ENCODE measurements at regions not wholly inside any gene's neighbourhood (a gene's known extent, or its start where the extent isn't known, plus 50 kb on each side); places are given as distances from the start of the nearest gene placed in this dataset.

- no peak overlapping the region for H3K4me3 ChIP-seq (replicated peaks in 1 of 2; ENCODE audit: low read depth in 1 of 2, low read length in 2 of 2)
- ChIA-PET RAD21 (ENCODE audit: low non-redundant PET in 1 of 2, low total read pairs in 2 of 2, uncharacterized antibody in 2 of 2, unreplicated experiment in 2 of 2) (no interaction called here), POLR2A (no interaction called here), CTCF (no interaction called here)
- H3K4me1 ChIP-seq (ENCODE audit: control insufficient read depth in 1 of 2, insufficient read depth in 2 of 2, low read length in 2 of 2), result no peaks in the 10 kb centered on the region
- no peaks in the 10 kb centered on the region for H3K79me2 ChIP-seq (ENCODE audit: insufficient read depth, low read length)
- no peaks in the 10 kb centered on the region for H3K27me3 ChIP-seq (ENCODE audit: insufficient read depth, low read length)
- peaks cover 0 to 4% of the 10 kb centered on the region in 2 experiments; a peak in 1 of 4 replicates for H3K9me3 ChIP-seq (ENCODE audit: control insufficient read depth in 1 of 2, insufficient read depth in 1 of 2, low read depth in 1 of 2, low read length in 2 of 2)
- no TSS peak for BruUV-seq (replicated peaks)
- no peaks in the 10 kb centered on the region for H3K36me3 ChIP-seq (ENCODE audit: control insufficient read depth in 1 of 2, insufficient read depth in 2 of 2, low read length in 2 of 2)
- no peaks in the 10 kb centered on the region for H4K20me1 ChIP-seq (ENCODE audit: insufficient read depth)
- no peak overlapping the region for H3K27ac ChIP-seq (ENCODE audit: low read depth, low read length)
- H3K9me2 ChIP-seq (ENCODE audit: insufficient read depth), result no peaks in the 10 kb centered on the region
- TF ChIP-seq SIN3A (IDR thresholded peaks at IDR 0.05; ENCODE audit: low read depth) (no peak), TCF7L2 (IDR thresholded peaks at IDR 0.05; ENCODE audit: borderline replicate concordance, extremely low read depth, insufficient read depth, insufficient read length) (no peak), ELF1 (IDR thresholded peaks at IDR 0.05; ENCODE audit: borderline replicate concordance, low read depth) (no peak), SP1 (IDR thresholded peaks at IDR 0.05; ENCODE audit: low read depth) (no peak), ZFX (IDR thresholded peaks at IDR 0.05) (no peak), ZNF274 (IDR thresholded peaks at IDR 0.05; ENCODE audit: low read depth, low read length) (no peak), CEBPB (IDR thresholded peaks at IDR 0.05; ENCODE audit: low read depth) (no peak), RAD21 (IDR thresholded peaks at IDR 0.05; ENCODE audit: low read depth) (no peak), POLR2A (IDR thresholded peaks at IDR 0.05; ENCODE audit: borderline replicate concordance, extremely low read depth, insufficient read depth, insufficient read length) (no peak), YY1 (IDR thresholded peaks at IDR 0.05; ENCODE audit: extremely low read depth, insufficient replicate concordance, low read depth, low read length) (no peak), EZH2 (IDR thresholded peaks at IDR 0.05) (no peak), CBX3 (IDR thresholded peaks at IDR 0.05; ENCODE audit: low read depth) (no peak), EZH2phosphoT487 (IDR thresholded peaks at IDR 0.05; ENCODE audit: borderline replicate concordance) (no peak), CTCF (IDR thresholded peaks at IDR 0.05 in 2 of 3, conservative IDR thresholded peaks at IDR 0.05 in 1 of 3; ENCODE audit: borderline replicate concordance in 1 of 3, insufficient read depth in 1 of 3, low read depth in 2 of 3, low read length in 2 of 3) (no peak), POLR2AphosphoS5 (IDR thresholded peaks at IDR 0.05; ENCODE audit: low read depth, low read length) (no peak), SRF (IDR thresholded peaks at IDR 0.05; ENCODE audit: low read depth) (no peak), EGR1 (IDR thresholded peaks at IDR 0.05; ENCODE audit: low read depth) (no peak)
- TF ChIP-seq, protein P1, sequence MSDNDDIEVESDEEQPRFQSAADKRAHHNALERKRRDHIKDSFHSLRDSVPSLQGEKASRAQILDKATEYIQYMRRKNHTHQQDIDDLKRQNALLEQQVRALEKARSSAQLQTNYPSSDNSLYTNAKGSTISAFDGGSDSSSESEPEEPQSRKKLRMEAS (IDR thresholded peaks at IDR 0.05), result no peak
- H3K9ac ChIP-seq (ENCODE audit: low read length), result no peak overlapping the region
- ATAC-seq, result no peak
- no peak overlapping the region for H3K4me2 ChIP-seq (ENCODE audit: low read length)
- H2AFZ ChIP-seq (ENCODE audit: low read depth, low read length, poor library complexity, severe bottlenecking), result no peak overlapping the region
- intact Hi-C loops (cut with micrococcal nuclease), result no loop called here
- DNase-seq (ENCODE audit: low read depth, low spot score), result no peak
Measured at GRCh38 chr2:204431529-204431928, 113.7 kb upstream of the PARD3B start.
